Effector memory CD4-positive, alpha-beta T cell (primary cell): ENCODE measurements at regions not wholly inside any gene's neighbourhood (a gene's known extent, or its start where the extent isn't known, plus 50 kb on each side); places are given as distances from the start of the nearest gene placed in this dataset.
"Not testable (repeated sequence)": the region's sequence is repeated elsewhere in the genome, so short reads cannot be mapped to it uniquely, and the experiment has no call there.

Experiments used
- DNase-seq, 3 donors: peaks; one replicate each; pipeline ENCODE4 v3.0.0-alpha.2; 2020
- H3K27ac ChIP-seq: 2 replicates; pipeline ENCODE4 v1.7.0; 2013; ENCODE audit warnings: mild to moderate bottlenecking, low read length, moderate library complexity; ENCODE audit not compliant: insufficient read depth, poor library complexity, severe bottlenecking
- H3K27me3 ChIP-seq: replicated peaks from 2 replicates; pipeline ENCODE4 v1.7.0; 2013; ENCODE audit warnings: mild to moderate bottlenecking, low read length; ENCODE audit not compliant: insufficient read depth, control insufficient read depth, poor library complexity, severe bottlenecking
- H3K36me3 ChIP-seq: 2 replicates; pipeline ENCODE4 v1.7.0; 2013; ENCODE audit warnings: mild to moderate bottlenecking, low read length, moderate library complexity; ENCODE audit not compliant: control insufficient read depth, insufficient read depth
- H3K4me1 ChIP-seq: 2 replicates; pipeline ENCODE4 v1.7.0; 2013; ENCODE audit warnings: low read length, mild to moderate bottlenecking; ENCODE audit not compliant: control insufficient read depth, insufficient read depth, poor library complexity, severe bottlenecking
- H3K4me3 ChIP-seq: 2 replicates; pipeline ENCODE4 v1.7.0; 2013; ENCODE audit warnings: low read length, low read depth, mild to moderate bottlenecking; ENCODE audit not compliant: insufficient read depth, poor library complexity, severe bottlenecking
- H3K9me3 ChIP-seq: 2 replicates; pipeline ENCODE4 v1.7.0; 2013; ENCODE audit warnings: mild to moderate bottlenecking, low read length, moderate library complexity; ENCODE audit not compliant: control insufficient read depth

DNA sequence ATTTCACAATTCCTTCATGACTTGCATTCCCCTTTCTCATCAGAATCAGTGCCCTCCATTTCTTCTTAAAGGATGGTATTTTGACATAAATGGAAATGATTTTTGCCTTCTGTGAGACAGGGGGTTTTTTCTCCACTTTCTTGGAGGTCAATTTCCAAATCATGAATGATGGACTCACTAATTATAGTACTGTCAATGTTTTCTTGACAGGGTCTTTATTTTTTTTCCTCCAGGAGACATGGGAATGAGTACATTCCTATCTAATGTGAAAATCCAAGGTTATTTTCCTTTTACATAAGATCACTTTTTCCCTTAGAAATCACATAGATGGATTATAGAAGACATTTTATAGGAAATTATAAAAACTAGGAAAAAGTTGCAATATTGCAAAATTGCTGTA is 141.7 kb downstream of the SPATA31A6 start:
- H3K27ac ChIP-seq, DNase-seq, H3K36me3 ChIP-seq, H3K9me3 ChIP-seq, H3K4me1 ChIP-seq, H3K4me3 ChIP-seq, H3K27me3 ChIP-seq: not testable (repeated sequence)

DNA sequence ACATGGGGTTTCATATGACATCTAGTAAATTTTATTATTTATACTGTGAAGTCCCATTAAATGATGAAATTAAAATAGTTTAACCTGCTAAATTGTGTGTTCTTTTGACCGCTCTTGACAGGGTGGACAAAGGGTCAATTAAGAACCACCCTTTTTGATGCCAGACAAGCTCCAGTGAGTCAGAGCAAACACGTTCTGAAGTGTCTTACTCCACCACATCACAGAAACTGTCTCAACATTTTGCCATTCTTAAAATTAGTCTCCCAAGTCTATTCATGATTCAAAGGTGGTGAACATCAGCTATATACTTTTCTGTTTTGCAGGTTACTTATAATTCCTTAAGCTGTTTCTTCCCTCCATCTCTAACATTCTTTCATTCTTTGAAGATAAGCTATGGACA is 142.1 kb downstream of the SPATA31A6 start:
- H3K27ac ChIP-seq, DNase-seq, H3K9me3 ChIP-seq, H3K4me1 ChIP-seq, H3K27me3 ChIP-seq, H3K36me3 ChIP-seq, H3K4me3 ChIP-seq: not testable (repeated sequence)

DNA sequence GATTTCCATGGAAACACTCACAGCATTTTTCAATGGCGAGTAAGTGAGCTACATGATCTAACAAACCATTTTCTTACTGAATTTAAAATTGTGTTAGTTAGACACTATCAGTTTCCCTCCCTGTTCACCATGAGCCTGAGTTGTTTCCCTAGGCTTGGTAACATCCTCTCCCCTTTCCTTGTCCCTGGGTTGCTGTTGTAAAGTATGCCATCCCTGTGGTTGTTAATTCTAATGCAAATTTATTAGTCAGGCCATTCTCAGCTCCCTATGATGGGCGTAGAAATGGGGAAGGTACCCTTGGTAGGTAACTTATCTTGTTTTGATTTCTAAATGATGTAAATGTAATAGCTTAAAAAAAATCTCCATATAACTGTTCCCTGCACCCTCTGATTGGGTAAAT is 143.0 kb downstream of the SPATA31A6 start:
- DNase-seq, H3K36me3 ChIP-seq, H3K4me3 ChIP-seq, H3K27me3 ChIP-seq, H3K9me3 ChIP-seq, H3K27ac ChIP-seq, H3K4me1 ChIP-seq: not testable (repeated sequence)

- H3K27ac ChIP-seq, DNase-seq, H3K4me1 ChIP-seq, H3K27me3 ChIP-seq, H3K9me3 ChIP-seq, H3K36me3 ChIP-seq, H3K4me3 ChIP-seq: not testable (repeated sequence)
Observed at GRCh38 chr9:42335342-42335741, 151.9 kb downstream of the SPATA31A6 start.

DNA sequence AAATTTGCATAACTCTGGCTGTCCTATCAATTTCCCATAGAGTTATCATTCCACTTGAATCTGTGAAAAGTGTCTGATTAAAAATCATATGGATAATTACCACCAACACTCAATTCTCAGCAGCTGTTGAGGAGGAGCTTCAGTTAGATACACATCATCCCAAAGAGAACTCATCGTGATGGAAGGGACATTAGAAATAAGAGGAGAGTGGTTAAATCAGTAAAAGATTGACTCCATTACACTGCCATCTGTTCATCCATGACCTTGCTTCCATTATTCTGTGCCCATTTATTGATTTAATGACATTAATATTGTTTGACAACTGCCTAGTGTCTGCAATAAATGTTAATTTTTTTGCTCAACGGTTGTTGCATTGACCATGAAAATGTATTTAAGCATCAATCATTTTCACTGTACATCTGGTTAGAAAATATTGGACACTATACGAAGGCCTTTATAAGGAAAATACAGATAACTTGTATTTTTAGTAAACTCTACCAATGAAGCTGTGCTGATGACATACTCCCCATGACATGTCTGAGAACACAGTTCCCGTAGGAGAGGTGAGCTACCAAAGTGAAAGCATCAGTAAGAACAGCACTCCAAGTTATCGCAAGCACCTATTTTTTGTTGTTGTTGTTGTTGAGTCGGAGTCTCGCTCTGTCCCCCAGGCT is 152.7 kb downstream of the SPATA31A6 start:
- not testable (repeated sequence) for DNase-seq, H3K9me3 ChIP-seq, H3K27ac ChIP-seq

DNA sequence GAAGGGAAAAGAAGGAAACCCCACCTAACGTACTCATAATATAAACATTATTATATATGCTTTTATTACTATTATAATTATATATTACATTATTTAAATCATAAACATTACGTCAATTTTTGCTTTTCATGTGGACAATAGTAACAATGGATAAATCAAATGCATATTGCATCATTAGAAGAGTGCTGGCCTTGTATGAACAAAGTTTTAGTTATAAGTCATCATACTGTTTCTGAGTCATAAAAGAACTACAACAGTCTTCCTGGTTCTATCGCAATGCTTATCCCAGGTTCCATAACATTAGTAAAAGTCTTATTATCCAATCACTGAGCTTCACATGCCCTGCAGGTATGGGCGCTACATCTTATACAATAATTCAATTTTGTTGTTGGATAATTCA is 154.8 kb downstream of the SPATA31A6 start:
- H3K9me3 ChIP-seq, H3K4me1 ChIP-seq, H3K4me3 ChIP-seq, H3K27ac ChIP-seq, H3K36me3 ChIP-seq, DNase-seq, H3K27me3 ChIP-seq: not testable (repeated sequence)

More for the DNA sequence above, 152.7 kb downstream of the SPATA31A6 start:
- not testable (repeated sequence) for H3K36me3 ChIP-seq, H3K27me3 ChIP-seq, H3K4me1 ChIP-seq, H3K4me3 ChIP-seq

DNA sequence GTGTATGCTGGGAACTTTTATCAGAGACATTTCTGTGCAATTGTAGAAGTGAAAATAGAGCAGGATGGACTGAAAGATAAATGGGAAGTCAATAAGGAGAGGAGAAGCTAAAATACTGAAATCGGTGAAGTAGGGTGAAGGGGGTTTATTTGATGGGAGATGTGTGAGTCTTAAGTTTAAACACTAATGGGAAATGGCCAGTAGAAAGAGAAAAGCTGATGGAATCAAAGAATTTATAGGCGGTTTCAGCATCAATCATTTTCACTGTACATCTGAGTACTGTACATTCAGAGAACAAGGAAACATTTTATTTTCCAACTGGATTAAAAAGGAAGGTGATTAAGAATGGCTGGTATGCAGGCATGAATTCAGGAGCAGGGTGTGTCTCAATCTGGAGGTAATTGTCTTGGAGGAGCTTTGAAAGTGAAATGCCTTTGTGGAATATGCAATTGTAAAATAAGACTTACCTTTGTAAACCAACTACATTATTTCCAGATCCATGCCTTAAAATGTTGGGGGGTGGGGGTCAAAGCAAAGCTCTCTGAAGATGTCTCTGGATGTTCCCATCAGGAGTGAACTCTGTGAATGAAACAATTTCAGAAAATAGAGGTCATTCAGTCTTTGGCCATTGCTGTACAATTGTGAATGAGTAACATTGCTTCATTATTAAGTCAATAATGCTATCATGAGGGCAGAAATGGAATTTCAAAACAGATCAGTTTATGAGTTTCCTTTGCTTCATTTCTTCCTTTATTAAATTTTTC is 156.4 kb downstream of the SPATA31A6 start:
- H3K9me3 ChIP-seq, H3K4me3 ChIP-seq, H3K4me1 ChIP-seq, H3K27me3 ChIP-seq, H3K27ac ChIP-seq, H3K36me3 ChIP-seq, DNase-seq: not testable (repeated sequence)

DNA sequence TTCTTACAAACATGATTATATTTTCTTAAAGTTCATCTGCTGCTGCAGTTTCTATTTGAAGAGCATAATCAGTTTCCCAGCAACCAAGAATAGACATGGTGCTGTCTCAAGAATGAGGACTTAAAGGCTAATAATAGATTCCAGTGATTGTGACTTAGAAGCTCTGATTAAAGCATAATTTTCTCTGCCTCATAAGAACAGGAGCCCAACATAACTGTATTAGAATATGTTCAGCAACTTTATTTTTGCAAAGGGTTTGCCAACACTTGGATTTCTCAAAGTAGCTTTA is 156.9 kb downstream of the SPATA31A6 start:
- H3K36me3 ChIP-seq, H3K27me3 ChIP-seq, H3K4me1 ChIP-seq, H3K4me3 ChIP-seq, DNase-seq, H3K9me3 ChIP-seq, H3K27ac ChIP-seq: not testable (repeated sequence)

- H3K27me3 ChIP-seq, H3K9me3 ChIP-seq, DNase-seq, H3K27ac ChIP-seq, H3K36me3 ChIP-seq, H3K4me3 ChIP-seq, H3K4me1 ChIP-seq: not testable (repeated sequence)
Observed at GRCh38 chr9:42341860-42342259, 158.4 kb downstream of the SPATA31A6 start.

GRCh38 chr9:42342297-42342696 is 158.8 kb downstream of the SPATA31A6 start:
- H3K4me3 ChIP-seq, H3K4me1 ChIP-seq, H3K27ac ChIP-seq, H3K36me3 ChIP-seq, H3K27me3 ChIP-seq, DNase-seq, H3K9me3 ChIP-seq: not testable (repeated sequence)
